H1 (cell line): ENCODE measurements at regions not wholly inside any gene's neighbourhood (a gene's known extent, or its start where the extent isn't known, plus 50 kb on each side); places are given as distances from the start of the nearest gene placed in this dataset.

Experiments used
- CTCF ChIA-PET: fragments of 300-600 bp; sonication (Branson Sonifier 250); formaldehyde crosslinking; loops from one replicate; lab custom pipeline; 2021; ENCODE audit not compliant: partially characterized antibody; lab: Charles Lee
- POLR2A ChIA-PET: fragments of 300-600 bp; sonication (Branson Sonifier 250); formaldehyde crosslinking; loops from one replicate; lab custom pipeline; 2021; ENCODE audit warnings: inconsistent platforms; ENCODE audit not compliant: partially characterized antibody; lab: Charles Lee
- DNase-seq, 2 experiments: peaks; one replicate each; pipeline versions ENCODE4 v3.0.0 to v3.0.0-alpha.2; 2010 to 2022; ENCODE audit warnings: low spot score in 2 of 2, low read depth in 1 of 2, mixed read lengths in 1 of 2
- FAIRE-seq: peaks from 2 replicates; lab custom pipeline; 2011; peaks lifted over from hg19 to GRCh38; lab: Jason Lieb, UNC
- H2AFZ ChIP-seq: 2 replicates; pipeline ENCODE4 v1.8.1; 2012; ENCODE audit warnings: low read length, inconsistent platforms
- H2AK5ac ChIP-seq: 2 replicates; pipeline ENCODE4 v1.6.1; 2013; ENCODE audit warnings: low read depth, low read length
- H2BK120ac ChIP-seq: replicated peaks from 2 replicates; pipeline ENCODE3; 2013; ENCODE audit warnings: low read depth, low read length, inconsistent platforms
- H2BK12ac ChIP-seq: 2 replicates; pipeline ENCODE4 v1.6.1; 2013; ENCODE audit warnings: low read depth, low read length
- H2BK15ac ChIP-seq: 2 replicates; pipeline ENCODE4 v1.6.1; 2013; ENCODE audit warnings: low read length
- H2BK20ac ChIP-seq: 2 replicates; pipeline ENCODE4 v1.6.1; 2013; ENCODE audit warnings: low read length
- H2BK5ac ChIP-seq: 2 replicates; pipeline ENCODE4 v1.6.1; 2013; ENCODE audit warnings: low read depth, low read length
- H3K14ac ChIP-seq: 2 replicates; pipeline ENCODE4 v1.6.1; 2013; ENCODE audit warnings: inconsistent platforms; ENCODE audit not compliant: insufficient read length
- H3K18ac ChIP-seq: 2 replicates; pipeline ENCODE4 v1.6.1; 2013; ENCODE audit warnings: low read length; ENCODE audit errors: extremely low read depth
- H3K23ac ChIP-seq: 2 replicates; pipeline ENCODE4 v1.6.1; 2013; ENCODE audit warnings: inconsistent platforms; ENCODE audit not compliant: insufficient read length
- H3K23me2 ChIP-seq: 2 replicates; pipeline ENCODE4 v1.6.1; 2013; ENCODE audit warnings: low read depth, low read length
- H3K27ac ChIP-seq: 2 replicates; pipeline ENCODE4 v1.6.1; 2011; ENCODE audit warnings: low read depth, low read length, inconsistent platforms
- H3K27me3 ChIP-seq, 4 experiments: replicated peaks in 1 of 4; 1 replicate in 1 of 4; 2 replicates in 3 of 4; pipeline versions ENCODE4 v1.6.1 to v1.8.1; 2011 to 2013; ENCODE audit warnings: low read length in 3 of 4, mild to moderate bottlenecking in 3 of 4, inconsistent platforms in 2 of 4, mixed read lengths in 2 of 4, moderate library complexity in 1 of 4; ENCODE audit not compliant: control insufficient read depth in 3 of 4, insufficient read depth in 3 of 4; ENCODE audit errors: extremely low read depth in 1 of 4
- H3K36me3 ChIP-seq, 4 experiments: 2 replicates each; pipeline versions ENCODE4 v1.6.1 to v1.8.1; 2011 to 2013; ENCODE audit warnings: mild to moderate bottlenecking in 4 of 4, low read length in 3 of 4, moderate library complexity in 2 of 4, control low read depth in 1 of 4, inconsistent platforms in 1 of 4; ENCODE audit not compliant: insufficient read depth in 4 of 4, control insufficient read depth in 2 of 4
- H3K4ac ChIP-seq: replicated peaks from 2 replicates; pipeline ENCODE3; 2013; ENCODE audit warnings: low read length, low read depth, mixed read lengths, inconsistent platforms; ENCODE audit not compliant: insufficient read length
- H3K4me1 ChIP-seq, 4 experiments: replicated peaks in 1 of 4; 1 replicate in 1 of 4; 2 replicates in 3 of 4; pipeline versions ENCODE4 v1.6.1 to v1.8.1; 2011 to 2013; ENCODE audit warnings: low read length in 3 of 4, inconsistent platforms in 2 of 4, mixed read lengths in 1 of 4; ENCODE audit not compliant: insufficient read depth in 4 of 4, control insufficient read depth in 3 of 4
- H3K4me2 ChIP-seq, 2 experiments: 2 replicates each; pipeline versions ENCODE4 v1.6.1 to v1.8.1; 2011 to 2013; ENCODE audit warnings: low read depth in 2 of 2, low read length in 2 of 2, control low read depth in 1 of 2, inconsistent platforms in 1 of 2, mild to moderate bottlenecking in 1 of 2; ENCODE audit not compliant: insufficient read depth in 1 of 2
- H3K4me3 ChIP-seq, 4 experiments: fragments of 200-600, 300-600 bp in 1 of 4; sonication (generic), shearing (Covaris generic), sonication (Bioruptor Twin) in 1 of 4; 2 replicates each; pipeline versions ENCODE4 v1.5.1 to v1.8.1; 2011 to 2016; ENCODE audit warnings: low read length in 4 of 4, low read depth in 3 of 4, control low read depth in 2 of 4, inconsistent platforms in 2 of 4, mild to moderate bottlenecking in 2 of 4, mixed read lengths in 1 of 4, moderate library complexity in 1 of 4; ENCODE audit not compliant: insufficient read depth in 2 of 4; ENCODE audit errors: extremely low read depth in 1 of 4
- H3K56ac ChIP-seq: replicated peaks from 2 replicates; pipeline ENCODE3; 2013; ENCODE audit warnings: low read depth, mild to moderate bottlenecking, mixed read lengths, low read length, inconsistent platforms; ENCODE audit not compliant: insufficient read length
- H3K79me1 ChIP-seq: 2 replicates; pipeline ENCODE4 v1.6.1; 2013; ENCODE audit warnings: low read depth, low read length, control low read depth
- H3K79me2 ChIP-seq, 2 experiments: 2 replicates each; pipeline versions ENCODE4 v1.6.1 to v1.8.1; 2012 to 2013; ENCODE audit warnings: low read length in 2 of 2, mild to moderate bottlenecking in 2 of 2, inconsistent platforms in 1 of 2; ENCODE audit not compliant: insufficient read depth in 2 of 2, control insufficient read depth in 1 of 2
- H3K9ac ChIP-seq, 4 experiments: replicated peaks in 1 of 4; 1 replicate in 1 of 4; 2 replicates in 3 of 4; pipeline versions ENCODE4 v1.6.1 to v1.8.1; 2011 to 2013; ENCODE audit warnings: low read depth in 3 of 4, low read length in 3 of 4, control low read depth in 2 of 4, mild to moderate bottlenecking in 2 of 4, moderate library complexity in 2 of 4, inconsistent platforms in 1 of 4; ENCODE audit errors: extremely low read depth in 1 of 4
- H3K9me3 ChIP-seq, 2 experiments: 2 replicates each; pipeline versions ENCODE4 v1.6.1 to v1.8.1; 2012 to 2013; ENCODE audit warnings: mild to moderate bottlenecking in 2 of 2, moderate library complexity in 2 of 2, control low read depth in 1 of 2, inconsistent platforms in 1 of 2, low read depth in 1 of 2, low read length in 1 of 2, mixed read lengths in 1 of 2; ENCODE audit not compliant: insufficient read depth in 2 of 2
- H4K20me1 ChIP-seq, 2 experiments: replicated peaks in 1 of 2; 2 replicates each; pipeline versions ENCODE3 to v1.8.1; 2011 to 2013; ENCODE audit warnings: inconsistent platforms in 2 of 2, low read length in 2 of 2, mild to moderate bottlenecking in 1 of 2; ENCODE audit not compliant: insufficient read depth in 2 of 2, control insufficient read depth in 1 of 2
- H4K5ac ChIP-seq: 2 replicates; pipeline ENCODE4 v1.6.1; 2013; ENCODE audit warnings: low read length, low read depth, mixed read lengths, inconsistent platforms; ENCODE audit not compliant: insufficient read length
- H4K8ac ChIP-seq: 2 replicates; pipeline ENCODE4 v1.8.0; 2013; ENCODE audit warnings: mild to moderate bottlenecking, moderate library complexity, low read length, inconsistent platforms; ENCODE audit not compliant: insufficient read depth; ENCODE audit errors: extremely low read depth
- H4K91ac ChIP-seq: replicated peaks from 2 replicates; pipeline ENCODE3; 2013; ENCODE audit warnings: low read length, mixed read lengths, inconsistent platforms; ENCODE audit not compliant: insufficient read length
- CEBPB ChIP-seq: IDR thresholded peaks from 2 replicates; pipeline ENCODE4 v1.6.1; 2012; ENCODE audit warnings: low read depth, low read length
- MAFK ChIP-seq: IDR thresholded peaks from 2 replicates; pipeline ENCODE4 v1.6.1; 2012; ENCODE audit warnings: low read depth, mild to moderate bottlenecking, improper control_type of control experiment, low read length
- POLR2AphosphoS5 ChIP-seq: IDR thresholded peaks from 2 replicates; pipeline ENCODE4 v1.6.1; 2011; ENCODE audit warnings: low read depth, low read length
- YY1 ChIP-seq: IDR thresholded peaks from 2 replicates; pipeline ENCODE4 v1.6.1; 2011; ENCODE audit warnings: low read depth, mild to moderate bottlenecking, low read length
- WGBS, 2 experiments: shearing (Covaris generic) in 1 of 2; methylation state at CpG; one replicate each; pipeline versions ENCODE4 v1.1.6 to v1.1.7; 2013 to 2015; ENCODE audit warnings: low lambda C conversion rate in 2 of 2, mixed read lengths in 2 of 2, inconsistent platforms in 1 of 2, low coverage in 1 of 2, missing lambda C conversion rate in 1 of 2; ENCODE audit not compliant: insufficient replicate concordance in 2 of 2, insufficient coverage in 1 of 2, insufficient read length in 1 of 2; ENCODE audit errors: extremely low coverage in 1 of 2, missing lambda C conversion rate in 1 of 2; 5-methylcytosine and 5-hydroxymethylcytosine counted together
- TF ChIP-seq, protein P1 (sequence below): IDR thresholded peaks from 2 replicates; pipeline ENCODE4 v1.6.1; 2011; ENCODE audit warnings: low read depth, mild to moderate bottlenecking, low read length; ENCODE audit not compliant: insufficient read depth

DNA sequence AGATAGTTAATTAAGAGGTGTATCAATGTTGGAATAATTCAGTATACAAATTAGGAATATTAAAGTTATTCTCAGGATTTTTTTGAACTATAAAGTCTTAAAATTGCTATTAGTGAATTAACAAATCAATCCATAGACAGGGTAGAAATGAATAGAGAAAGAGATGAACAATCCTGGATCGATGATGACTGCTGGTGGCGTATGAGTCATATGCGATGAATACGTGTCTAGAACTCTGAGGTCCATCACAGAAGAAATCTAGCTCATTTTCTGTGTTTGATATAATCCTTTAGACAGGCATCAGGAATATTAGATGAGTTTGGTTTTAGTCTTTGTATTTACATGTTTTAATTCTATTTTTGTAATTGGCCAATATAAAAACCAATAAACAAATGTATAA is 85.4 kb upstream of the RTL1 start:
- no peak for FAIRE-seq

More for the DNA sequence above, 85.4 kb upstream of the RTL1 start:
- no peak for TF ChIP-seq MAFK
- TF ChIP-seq CEBPB = no peak
- TF ChIP-seq, protein P1, sequence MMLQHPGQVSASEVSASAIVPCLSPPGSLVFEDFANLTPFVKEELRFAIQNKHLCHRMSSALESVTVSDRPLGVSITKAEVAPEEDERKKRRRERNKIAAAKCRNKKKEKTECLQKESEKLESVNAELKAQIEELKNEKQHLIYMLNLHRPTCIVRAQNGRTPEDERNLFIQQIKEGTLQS = no peak
- no peak for TF ChIP-seq POLR2AphosphoS5
- TF ChIP-seq YY1 = no peak
- Histone ChIP-seq H3K18ac (no peak overlapping the region), H3K4me1 (no peaks in the 10 kb centered on the region), H4K8ac (no peak overlapping the region), H4K91ac (no peak overlapping the region), H3K14ac (no peak overlapping the region), H3K9ac (no peak overlapping the region), H3K9me3 (no peaks in the 10 kb centered on the region), H2AFZ (no peak overlapping the region), H3K36me3 (no peaks in the 10 kb centered on the region), H3K4ac (no peak overlapping the region), H3K79me2 (no peaks in the 10 kb centered on the region), H3K23ac (no peak overlapping the region), H3K79me1 (no peaks in the 10 kb centered on the region), H3K23me2 (no peaks in the 10 kb centered on the region), H2BK20ac (no peak overlapping the region), H2AK5ac (no peak overlapping the region), H3K27me3 (no peaks in the 10 kb centered on the region), H2BK5ac (no peak overlapping the region), H3K27ac (no peak overlapping the region), H3K56ac (no peak overlapping the region), H2BK12ac (no peak overlapping the region), H3K4me3 (no peak overlapping the region), H3K4me2 (no peak overlapping the region), H4K20me1 (no peaks in the 10 kb centered on the region), H4K5ac (no peak overlapping the region), H2BK15ac (no peak overlapping the region), H2BK120ac (no peak overlapping the region)
- WGBS, 2 experiments = 96% methylated on average over 4 of the region's 4 CpGs; no CpG with 5 or more reads in 1 of the 2 experiments
- DNase-seq = no peak
- ChIA-PET POLR2A (no interaction called here), CTCF (no interaction called here)
